ENCODE measurements at regions not wholly inside any gene's neighbourhood (a gene's known extent, or its start where the extent isn't known, plus 50 kb on each side); places are given as distances from the start of the nearest gene placed in this dataset.
"Not testable (repeated sequence)": the region's sequence is repeated elsewhere in the genome, so short reads cannot be mapped to it uniquely, and the experiment has no call there.

- no peak overlapping the region for H4K8ac ChIP-seq (ENCODE audit: low read length)
- no peak overlapping the region for H2AFZ ChIP-seq (ENCODE audit: low read depth, low read length)
- no peaks in the 10 kb centered on the region for H3K4me1 ChIP-seq (ENCODE audit: control insufficient read depth, insufficient read depth, low read depth, low read length)
- DNase-seq = no peak
- H2BK12ac ChIP-seq (ENCODE audit: low read length in 2 of 2) = no peak overlapping the region
- H3K14ac ChIP-seq (ENCODE audit: low read length in 2 of 2) = no peak overlapping the region
- no peak overlapping the region for H3K4me2 ChIP-seq (ENCODE audit: low read length, poor library complexity, severe bottlenecking)
- no peak overlapping the region for H2BK5ac ChIP-seq (ENCODE audit: low read depth, low read length, poor library complexity, severe bottlenecking)
- H3K27me3 ChIP-seq (ENCODE audit: control insufficient read depth in 1 of 2, insufficient read depth in 1 of 2, low read length in 2 of 2) = no peaks in the 10 kb centered on the region
- H2AK5ac ChIP-seq (ENCODE audit: low read length, severe bottlenecking) = no peak overlapping the region
- H3K9ac ChIP-seq (ENCODE audit: low read length) = peak overlapping the region; percentile 59
- no peak overlapping the region for H3K27ac ChIP-seq (ENCODE audit: low read length, poor library complexity, severe bottlenecking)
- peak overlapping the region in 1 of 2 experiments; percentile 6 for H3K4me3 ChIP-seq (ENCODE audit: insufficient read depth in 1 of 2, low read depth in 1 of 2, low read length in 2 of 2)
- no peak overlapping the region for H2BK15ac ChIP-seq (ENCODE audit: low read depth, poor library complexity, severe bottlenecking)
- H2BK120ac ChIP-seq (ENCODE audit: low read depth, low read length) = no peak overlapping the region
- H3K36me3 ChIP-seq (ENCODE audit: control insufficient read depth in 1 of 2, insufficient read depth in 2 of 2, low read depth in 1 of 2, low read length in 2 of 2) = no peaks in the 10 kb centered on the region
- H3K18ac ChIP-seq (ENCODE audit: low read depth in 1 of 2, low read length in 2 of 2) = no peak overlapping the region
- H3K23ac ChIP-seq (ENCODE audit: low read length in 2 of 2) = no peak overlapping the region
- H3K79me1 ChIP-seq (replicated peaks; ENCODE audit: low read length, poor library complexity, severe bottlenecking) = no peaks in the 10 kb centered on the region
- no peak overlapping the region for H4K91ac ChIP-seq (ENCODE audit: low read length)
- no peak overlapping the region for H3K4ac ChIP-seq (ENCODE audit: low read depth in 1 of 2, low read length in 2 of 2)
- H3K9me3 ChIP-seq (ENCODE audit: control insufficient read depth, low read length) = peaks cover 23% of the 10 kb centered on the region
Measured at GRCh38 chr18:9049495-9049809, 53.0 kb upstream of the NDUFV2 start.

DNA sequence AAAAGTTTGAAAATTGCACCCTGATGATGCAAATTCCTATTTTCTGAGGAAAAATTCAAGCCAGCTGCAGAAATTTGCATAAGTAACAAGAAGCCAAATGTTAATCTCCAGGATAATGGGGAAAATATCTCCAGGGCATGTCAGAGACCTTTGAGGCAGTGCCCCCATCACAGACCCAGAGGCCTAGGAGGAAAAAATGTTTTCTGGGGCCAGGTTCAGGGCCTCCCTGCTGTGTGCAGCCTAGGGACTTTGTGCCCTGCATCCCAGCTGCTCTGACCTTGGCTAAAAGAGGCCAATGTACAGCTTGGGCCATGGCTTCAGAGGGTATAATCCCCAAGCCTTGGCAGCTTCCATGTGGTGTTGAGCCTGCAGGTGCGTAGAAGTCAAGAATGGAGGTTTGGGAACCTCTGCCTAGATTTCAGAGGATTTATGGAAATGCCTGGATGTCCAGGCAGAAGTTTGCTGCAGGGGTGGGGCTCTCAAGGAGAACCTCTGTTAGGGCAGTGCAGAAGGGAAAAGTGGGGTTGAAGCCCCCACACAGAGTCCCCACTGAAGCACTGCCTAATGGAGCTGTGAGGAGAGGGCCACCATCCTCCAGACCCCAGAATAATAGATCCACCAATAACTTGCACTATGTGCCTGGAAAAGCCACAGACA is 51.7 kb upstream of the NDUFV2 start:
- not testable (repeated sequence) for H2AFZ ChIP-seq (ENCODE audit: low read depth, low read length); H3K9ac ChIP-seq (ENCODE audit: low read length); H3K36me3 ChIP-seq (ENCODE audit: control insufficient read depth in 1 of 2, insufficient read depth in 2 of 2, low read depth in 1 of 2, low read length in 2 of 2); H3K18ac ChIP-seq (ENCODE audit: low read depth in 1 of 2, low read length in 2 of 2); H3K23ac ChIP-seq (ENCODE audit: low read length in 2 of 2); H3K4me1 ChIP-seq (ENCODE audit: control insufficient read depth, insufficient read depth, low read depth, low read length); H3K4me2 ChIP-seq (ENCODE audit: low read length, poor library complexity, severe bottlenecking); H2BK120ac ChIP-seq (ENCODE audit: low read depth, low read length); DNase-seq; H4K8ac ChIP-seq (ENCODE audit: low read length); H3K4ac ChIP-seq (ENCODE audit: low read depth in 1 of 2, low read length in 2 of 2); H2AK5ac ChIP-seq (ENCODE audit: low read length, severe bottlenecking); H3K27me3 ChIP-seq (ENCODE audit: control insufficient read depth in 1 of 2, insufficient read depth in 1 of 2, low read length in 2 of 2); H3K27ac ChIP-seq (ENCODE audit: low read length, poor library complexity, severe bottlenecking); H3K14ac ChIP-seq (ENCODE audit: low read length in 2 of 2); H3K79me1 ChIP-seq (replicated peaks; ENCODE audit: low read length, poor library complexity, severe bottlenecking); H2BK12ac ChIP-seq (ENCODE audit: low read length in 2 of 2); H2BK5ac ChIP-seq (ENCODE audit: low read depth, low read length, poor library complexity, severe bottlenecking); H2BK15ac ChIP-seq (ENCODE audit: low read depth, poor library complexity, severe bottlenecking); H4K91ac ChIP-seq (ENCODE audit: low read length)
- H3K4me3 ChIP-seq (ENCODE audit: insufficient read depth in 1 of 2, low read depth in 1 of 2, low read length in 2 of 2) = peak overlapping the region in 1 of 2 experiments; percentile 8
- WGBS = 83% methylated on average over 1 of the region's 1 CpG
- peaks cover 23% of the 10 kb centered on the region for H3K9me3 ChIP-seq (ENCODE audit: control insufficient read depth, low read length)
